ENCODE measurements at regions not wholly inside any gene's neighbourhood (a gene's known extent, or its start where the extent isn't known, plus 50 kb on each side); places are given as distances from the start of the nearest gene placed in this dataset.

DNA sequence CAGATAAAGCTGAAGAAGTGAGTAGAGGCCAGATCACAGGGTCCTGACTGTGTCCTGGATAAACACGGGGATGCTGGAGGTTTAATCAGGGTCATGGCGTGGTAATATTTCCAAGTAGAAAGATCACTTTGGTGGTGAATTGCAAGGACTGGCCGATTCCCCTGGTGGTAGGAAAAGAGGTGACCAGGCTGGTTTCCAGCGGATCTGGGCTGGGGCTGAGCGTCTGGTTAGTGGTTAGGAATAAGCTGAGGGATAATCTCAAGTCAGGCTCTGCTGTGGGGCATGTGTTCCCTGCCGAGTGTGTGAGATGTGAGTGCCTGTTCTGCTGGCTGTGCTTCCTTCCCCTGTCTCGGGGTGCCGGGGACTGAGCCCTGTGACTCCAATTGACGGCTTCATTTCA is 484.0 kb downstream of the TSN start:
- H3K27ac ChIP-seq (ENCODE audit: low read length), result no peak overlapping the region
- H3K9me3 ChIP-seq (replicated peaks; ENCODE audit: control insufficient read depth, low read depth, low read length), result no peaks in the 10 kb centered on the region
- 76% methylated on average over 8 of the region's 9 CpGs for WGBS (ENCODE audit: insufficient coverage)
- H3K27me3 ChIP-seq (ENCODE audit: control insufficient read depth, insufficient read depth, low read length), result no peaks in the 10 kb centered on the region
- H3K36me3 ChIP-seq (ENCODE audit: control insufficient read depth, insufficient read depth, low read length), result no peaks in the 10 kb centered on the region
- H3K4me1 ChIP-seq (ENCODE audit: control insufficient read depth, insufficient read depth, low read length), result no peaks in the 10 kb centered on the region
- H3K4me3 ChIP-seq (ENCODE audit: low read length), result no peak overlapping the region
- no peak for DNase-seq

GRCh38 chr2:122244598-122245229 is 489.3 kb downstream of the TSN start:
- Histone ChIP-seq H3K36me3 (ENCODE audit: control insufficient read depth, insufficient read depth, low read length) (no peaks in the 10 kb centered on the region), H3K4me3 (ENCODE audit: low read length) (no peak overlapping the region), H3K27ac (ENCODE audit: low read length) (no peak overlapping the region), H3K27me3 (ENCODE audit: control insufficient read depth, insufficient read depth, low read length) (no peaks in the 10 kb centered on the region), H3K9me3 (replicated peaks; ENCODE audit: control insufficient read depth, low read depth, low read length) (no peaks in the 10 kb centered on the region), H3K4me1 (ENCODE audit: control insufficient read depth, insufficient read depth, low read length) (no peaks in the 10 kb centered on the region)
- WGBS (ENCODE audit: insufficient coverage), result 37% methylated on average over 2 of the region's 3 CpGs
- DNase-seq, result peak; percentile 36

DNA sequence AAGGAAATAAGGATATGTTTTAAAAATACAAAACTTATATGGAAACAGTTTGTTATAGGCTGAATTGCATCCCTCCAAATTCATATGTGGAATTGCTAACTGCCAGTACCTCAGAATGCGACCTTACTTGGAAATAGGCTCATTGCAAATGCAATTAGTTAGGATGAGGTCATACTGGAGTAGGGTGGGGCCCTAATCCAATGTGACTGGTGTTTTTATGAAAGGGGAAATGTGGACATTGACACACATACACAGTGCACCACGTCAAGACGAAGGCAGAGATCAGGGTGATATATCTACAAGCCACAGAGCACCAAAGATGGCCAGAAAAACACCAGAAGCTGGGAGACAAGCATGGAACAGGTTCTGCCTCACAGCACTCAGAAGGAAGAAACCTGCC is 494.2 kb downstream of the TSN start:
- Histone ChIP-seq H3K4me1 (ENCODE audit: control insufficient read depth, insufficient read depth, low read length) (no peaks in the 10 kb centered on the region), H3K4me3 (ENCODE audit: low read length) (no peak overlapping the region), H3K27ac (ENCODE audit: low read length) (no peak overlapping the region), H3K36me3 (ENCODE audit: control insufficient read depth, insufficient read depth, low read length) (no peaks in the 10 kb centered on the region), H3K9me3 (replicated peaks; ENCODE audit: control insufficient read depth, low read depth, low read length) (no peaks in the 10 kb centered on the region), H3K27me3 (ENCODE audit: control insufficient read depth, insufficient read depth, low read length) (no peaks in the 10 kb centered on the region)
- no peak for DNase-seq
- no CpG with 5 or more reads among the region's 3 CpGs for WGBS (ENCODE audit: insufficient coverage)

DNA sequence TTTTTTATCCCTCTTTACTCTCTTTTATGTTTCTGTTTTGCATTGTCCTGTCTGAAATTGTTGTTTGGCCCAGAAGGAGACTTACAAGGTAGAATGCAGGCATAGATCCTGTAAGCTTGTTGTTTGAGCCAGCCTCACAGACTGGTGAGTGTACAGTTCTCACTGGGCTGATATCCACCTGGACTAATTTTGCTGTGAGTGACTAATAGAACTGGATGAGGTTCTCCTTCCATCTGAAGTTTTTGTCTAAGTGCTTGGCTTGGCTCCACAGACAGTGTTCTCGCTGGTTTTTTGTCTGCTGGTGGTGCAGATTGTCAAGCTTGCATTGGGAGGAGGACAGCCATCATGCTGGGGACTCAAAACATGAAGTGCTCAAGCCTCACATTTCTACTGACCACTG is 495.7 kb downstream of the TSN start:
- H3K27ac ChIP-seq (ENCODE audit: low read length), result no peak overlapping the region
- no peaks in the 10 kb centered on the region for H3K36me3 ChIP-seq (ENCODE audit: control insufficient read depth, insufficient read depth, low read length)
- no peaks in the 10 kb centered on the region for H3K27me3 ChIP-seq (ENCODE audit: control insufficient read depth, insufficient read depth, low read length)
- DNase-seq, result peak; percentile 66
- WGBS (ENCODE audit: insufficient coverage), result 50% methylated on average over 1 of the region's 1 CpG
- H3K4me1 ChIP-seq (ENCODE audit: control insufficient read depth, insufficient read depth, low read length), result no peaks in the 10 kb centered on the region
- H3K9me3 ChIP-seq (replicated peaks; ENCODE audit: control insufficient read depth, low read depth, low read length), result no peaks in the 10 kb centered on the region
- H3K4me3 ChIP-seq (ENCODE audit: low read length), result no peak overlapping the region

DNA sequence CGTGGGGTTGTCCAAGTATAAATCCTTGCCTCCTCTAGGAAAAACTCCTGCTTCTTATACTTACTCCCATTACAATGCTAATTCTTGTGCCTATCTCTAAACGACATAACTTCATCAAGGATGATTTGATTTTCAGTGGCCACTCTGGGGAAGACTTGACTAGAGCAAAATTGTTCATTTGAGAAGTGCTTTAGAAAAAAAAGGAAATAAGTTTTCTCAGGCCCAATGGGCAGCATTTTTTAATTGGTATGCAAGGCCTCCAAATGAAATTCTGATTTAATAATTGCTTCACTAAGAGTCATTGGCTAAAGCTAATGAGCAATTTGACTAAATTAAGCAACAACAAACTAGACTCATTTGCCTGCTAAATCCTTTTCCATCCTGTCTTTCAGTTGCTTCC is 496.1 kb downstream of the TSN start:
- H3K4me3 ChIP-seq (ENCODE audit: low read length), result no peak overlapping the region
- no peaks in the 10 kb centered on the region for H3K27me3 ChIP-seq (ENCODE audit: control insufficient read depth, insufficient read depth, low read length)
- H3K36me3 ChIP-seq (ENCODE audit: control insufficient read depth, insufficient read depth, low read length), result no peaks in the 10 kb centered on the region
- no peaks in the 10 kb centered on the region for H3K9me3 ChIP-seq (replicated peaks; ENCODE audit: control insufficient read depth, low read depth, low read length)
- no peak for DNase-seq
- no CpG with 5 or more reads among the region's 2 CpGs for WGBS (ENCODE audit: insufficient coverage)
- no peak overlapping the region for H3K27ac ChIP-seq (ENCODE audit: low read length)
- no peaks in the 10 kb centered on the region for H3K4me1 ChIP-seq (ENCODE audit: control insufficient read depth, insufficient read depth, low read length)

DNA sequence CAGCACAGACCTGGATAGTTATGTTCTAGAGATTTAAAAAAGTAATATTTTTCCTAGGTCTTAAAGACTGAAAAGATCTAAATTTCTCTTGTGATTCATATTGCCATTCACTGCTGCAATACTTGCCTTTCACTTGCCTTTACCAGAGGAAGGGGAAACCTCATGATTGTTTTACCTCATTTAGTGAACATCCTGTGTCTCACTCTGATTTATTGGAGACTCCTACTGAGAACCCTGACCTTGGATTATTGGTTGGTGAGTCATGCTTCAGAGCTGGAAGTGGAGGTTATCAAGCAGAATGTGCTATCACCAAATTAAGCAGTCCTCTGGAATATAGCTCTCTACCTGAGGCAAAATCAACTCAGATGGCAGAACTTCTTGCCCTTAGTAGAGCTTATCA is 500.5 kb downstream of the TSN start:
- H3K27me3 ChIP-seq (ENCODE audit: control insufficient read depth, insufficient read depth, low read length), result no peaks in the 10 kb centered on the region

DNA sequence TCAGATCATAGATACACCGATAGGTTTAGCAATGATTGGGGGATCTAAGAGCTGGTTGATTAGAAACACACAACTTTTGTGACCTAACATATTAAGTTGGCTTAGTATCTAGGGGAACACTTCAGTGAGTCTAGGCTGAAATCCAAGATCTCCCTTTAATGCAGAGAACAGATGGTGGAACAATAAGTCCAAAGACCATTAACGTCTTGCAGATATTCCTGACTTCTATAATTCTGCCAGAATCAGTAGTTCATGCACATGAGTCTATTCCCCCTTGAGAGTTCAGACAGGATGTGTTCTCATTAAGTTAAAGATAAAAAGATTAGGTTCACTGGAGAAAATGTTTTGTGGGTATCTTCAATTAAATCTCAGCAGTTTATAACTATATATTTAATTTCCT is 506.5 kb downstream of the TSN start:
- Histone ChIP-seq H3K27me3 (ENCODE audit: control insufficient read depth, insufficient read depth, low read length) (no peaks in the 10 kb centered on the region), H3K4me1 (ENCODE audit: control insufficient read depth, insufficient read depth, low read length) (peaks cover 4% of the 10 kb centered on the region), H3K36me3 (ENCODE audit: control insufficient read depth, insufficient read depth, low read length) (no peaks in the 10 kb centered on the region), H3K4me3 (ENCODE audit: low read length) (no peak overlapping the region), H3K9me3 (replicated peaks; ENCODE audit: control insufficient read depth, low read depth, low read length) (no peaks in the 10 kb centered on the region), H3K27ac (ENCODE audit: low read length) (peak overlapping the region; percentile 45)
- DNase-seq, result peak; percentile 92
- WGBS (ENCODE audit: insufficient coverage), result no CpG with 5 or more reads among the region's 2 CpGs

More for the DNA sequence above, 500.5 kb downstream of the TSN start:
- Histone ChIP-seq H3K27ac (ENCODE audit: low read length) (no peak overlapping the region), H3K36me3 (ENCODE audit: control insufficient read depth, insufficient read depth, low read length) (no peaks in the 10 kb centered on the region), H3K4me1 (ENCODE audit: control insufficient read depth, insufficient read depth, low read length) (no peaks in the 10 kb centered on the region), H3K9me3 (replicated peaks; ENCODE audit: control insufficient read depth, low read depth, low read length) (no peaks in the 10 kb centered on the region), H3K4me3 (ENCODE audit: low read length) (no peak overlapping the region)
- no peak for DNase-seq

- peak; percentile 17 for DNase-seq
- H3K27ac ChIP-seq (ENCODE audit: low read length), result no peak overlapping the region
- H3K4me1 ChIP-seq (ENCODE audit: control insufficient read depth, insufficient read depth, low read length), result peaks cover 4% of the 10 kb centered on the region
- H3K4me3 ChIP-seq (ENCODE audit: low read length), result no peak overlapping the region
- no peaks in the 10 kb centered on the region for H3K27me3 ChIP-seq (ENCODE audit: control insufficient read depth, insufficient read depth, low read length)
- H3K36me3 ChIP-seq (ENCODE audit: control insufficient read depth, insufficient read depth, low read length), result no peaks in the 10 kb centered on the region
- no peaks in the 10 kb centered on the region for H3K9me3 ChIP-seq (replicated peaks; ENCODE audit: control insufficient read depth, low read depth, low read length)
- no CpG with 5 or more reads among the region's 1 CpG for WGBS (ENCODE audit: insufficient coverage)
These were observed 508.3 kb downstream of the TSN start for GRCh38 chr2:122263746-122264145.

GRCh38 chr2:122266636-122267035 is 511.2 kb downstream of the TSN start:
- no peak overlapping the region for H3K4me3 ChIP-seq (ENCODE audit: low read length)
- H3K27ac ChIP-seq (ENCODE audit: low read length), result no peak overlapping the region
- no peaks in the 10 kb centered on the region for H3K9me3 ChIP-seq (replicated peaks; ENCODE audit: control insufficient read depth, low read depth, low read length)
- H3K4me1 ChIP-seq (ENCODE audit: control insufficient read depth, insufficient read depth, low read length), result peaks cover 2% of the 10 kb centered on the region
- no peaks in the 10 kb centered on the region for H3K36me3 ChIP-seq (ENCODE audit: control insufficient read depth, insufficient read depth, low read length)
- no peaks in the 10 kb centered on the region for H3K27me3 ChIP-seq (ENCODE audit: control insufficient read depth, insufficient read depth, low read length)
- no CpG with 5 or more reads among the region's 1 CpG for WGBS (ENCODE audit: insufficient coverage)
- peak; percentile 83 for DNase-seq

DNA sequence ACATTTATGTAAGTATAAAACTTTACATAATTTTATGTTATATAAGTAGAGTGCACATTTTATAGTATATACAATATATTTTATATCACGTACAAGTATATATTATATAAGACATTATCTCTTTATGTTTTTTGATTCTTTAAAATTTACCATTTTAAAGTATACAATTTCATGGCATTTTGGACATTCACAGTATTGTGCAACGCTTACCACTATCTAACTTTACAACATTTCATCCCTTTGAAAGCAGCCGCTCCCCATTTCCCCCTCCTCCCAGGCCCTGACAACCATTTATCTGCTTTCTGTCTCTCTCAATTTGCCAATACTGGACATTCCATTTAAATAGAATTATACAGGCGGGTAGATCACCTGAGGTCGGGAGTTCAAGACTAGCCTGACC is 512.5 kb downstream of the TSN start:
- 95% methylated on average over 4 of the region's 5 CpGs for WGBS (ENCODE audit: insufficient coverage)
- no peak for DNase-seq
- H3K4me1 ChIP-seq (ENCODE audit: control insufficient read depth, insufficient read depth, low read length), result peaks cover 2% of the 10 kb centered on the region

GRCh38 chr2:122273785-122274419 is 518.5 kb downstream of the TSN start:
- Histone ChIP-seq H3K4me3 (ENCODE audit: low read length) (no peak overlapping the region), H3K9me3 (replicated peaks; ENCODE audit: control insufficient read depth, low read depth, low read length) (no peaks in the 10 kb centered on the region), H3K36me3 (ENCODE audit: control insufficient read depth, insufficient read depth, low read length) (no peaks in the 10 kb centered on the region), H3K27me3 (ENCODE audit: control insufficient read depth, insufficient read depth, low read length) (no peaks in the 10 kb centered on the region), H3K4me1 (ENCODE audit: control insufficient read depth, insufficient read depth, low read length) (no peaks in the 10 kb centered on the region), H3K27ac (ENCODE audit: low read length) (no peak overlapping the region)
- WGBS (ENCODE audit: insufficient coverage), result no CpG with 5 or more reads among the region's 13 CpGs
- DNase-seq, result no peak

More for the DNA sequence above, 512.5 kb downstream of the TSN start:
- H3K36me3 ChIP-seq (ENCODE audit: control insufficient read depth, insufficient read depth, low read length), result no peaks in the 10 kb centered on the region
- H3K9me3 ChIP-seq (replicated peaks; ENCODE audit: control insufficient read depth, low read depth, low read length), result no peaks in the 10 kb centered on the region
- H3K27ac ChIP-seq (ENCODE audit: low read length), result no peak overlapping the region
- H3K4me3 ChIP-seq (ENCODE audit: low read length), result no peak overlapping the region
- no peaks in the 10 kb centered on the region for H3K27me3 ChIP-seq (ENCODE audit: control insufficient read depth, insufficient read depth, low read length)
